Astrocyte of the cerebellum (primary cell): ENCODE measurements at regions not wholly inside any gene's neighbourhood (a gene's known extent, or its start where the extent isn't known, plus 50 kb on each side); places are given as distances from the start of the nearest gene placed in this dataset.

Experiments
- DNase-seq: peaks from one replicate; pipeline ENCODE4 v3.0.0-alpha.2; 2011; ENCODE audit warnings: low read depth
- H3K4me3 ChIP-seq: 2 replicates; pipeline ENCODE4 v1.5.1; 2011; ENCODE audit warnings: mild to moderate bottlenecking, low read depth, low read length, moderate library complexity
- CTCF ChIP-seq: IDR thresholded peaks from 2 replicates; pipeline ENCODE4 v1.5.1; 2012; ENCODE audit warnings: low read length, low read depth, moderate library complexity, mild to moderate bottlenecking; ENCODE audit errors: missing control alignments
- in situ Hi-C: cut with HindIII; loops from 2 replicates; pipeline ENCODE4 v1.10.0; 2017; ENCODE audit warnings: low sequenced_read_pairs

DNA sequence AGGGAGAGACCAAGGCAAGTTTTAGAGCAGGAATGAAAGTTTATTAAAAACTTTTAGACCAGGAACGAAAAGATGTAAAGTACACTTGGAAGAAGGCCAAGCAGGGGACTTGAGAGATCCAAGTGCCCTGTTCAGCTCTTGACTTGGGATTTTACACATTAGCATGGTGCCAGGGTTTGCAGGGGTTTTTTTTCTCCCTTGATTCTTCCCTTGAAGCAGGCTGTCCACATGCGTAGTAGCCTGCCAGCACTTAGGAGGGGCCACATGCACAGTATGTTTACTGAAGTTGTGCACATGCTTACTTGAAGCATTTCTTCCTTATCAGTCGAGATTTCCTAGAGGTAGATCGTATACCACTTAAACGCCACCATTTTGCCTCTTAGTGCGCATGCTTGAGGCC lies 277.5 kb upstream of the AGTR1 start:
- no peak for TF ChIP-seq CTCF
- in situ Hi-C loops = no loop called here
- H3K4me3 ChIP-seq = no peak overlapping the region
- no peak for DNase-seq

- no peak for TF ChIP-seq CTCF
- DNase-seq = no peak
- in situ Hi-C loops = no loop called here
- no peak overlapping the region for H3K4me3 ChIP-seq
Observed at GRCh38 chr3:148428862-148429605, 268.7 kb upstream of the AGTR1 start.

DNA sequence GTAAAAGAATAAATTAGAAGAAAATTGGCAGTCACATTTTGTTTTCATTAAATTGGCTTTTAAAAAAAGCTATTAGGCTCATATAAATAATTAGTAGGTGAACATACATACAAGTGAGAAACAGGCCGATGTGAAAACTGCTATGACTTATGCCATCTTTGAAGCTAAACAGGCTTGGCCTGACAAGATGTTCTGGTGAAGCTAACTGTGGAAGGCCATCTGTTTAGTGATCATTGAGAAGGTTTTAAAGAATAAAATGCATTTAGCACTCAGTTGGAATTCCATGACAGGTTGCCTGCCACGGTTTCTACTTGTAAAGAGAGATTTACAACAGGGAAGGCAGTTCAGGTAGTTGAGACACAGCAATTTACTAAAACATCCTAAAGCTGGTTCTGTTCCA lies 264.0 kb upstream of the AGTR1 start:
- in situ Hi-C loops = no loop called here
- no peak overlapping the region for H3K4me3 ChIP-seq
- TF ChIP-seq CTCF = no peak
- DNase-seq = no peak

GRCh38 chr3:148435534-148435933 lies 262.2 kb upstream of the AGTR1 start:
- DNase-seq = no peak
- no peak for TF ChIP-seq CTCF
- no peak overlapping the region for H3K4me3 ChIP-seq
- in situ Hi-C loops = no loop called here

DNA sequence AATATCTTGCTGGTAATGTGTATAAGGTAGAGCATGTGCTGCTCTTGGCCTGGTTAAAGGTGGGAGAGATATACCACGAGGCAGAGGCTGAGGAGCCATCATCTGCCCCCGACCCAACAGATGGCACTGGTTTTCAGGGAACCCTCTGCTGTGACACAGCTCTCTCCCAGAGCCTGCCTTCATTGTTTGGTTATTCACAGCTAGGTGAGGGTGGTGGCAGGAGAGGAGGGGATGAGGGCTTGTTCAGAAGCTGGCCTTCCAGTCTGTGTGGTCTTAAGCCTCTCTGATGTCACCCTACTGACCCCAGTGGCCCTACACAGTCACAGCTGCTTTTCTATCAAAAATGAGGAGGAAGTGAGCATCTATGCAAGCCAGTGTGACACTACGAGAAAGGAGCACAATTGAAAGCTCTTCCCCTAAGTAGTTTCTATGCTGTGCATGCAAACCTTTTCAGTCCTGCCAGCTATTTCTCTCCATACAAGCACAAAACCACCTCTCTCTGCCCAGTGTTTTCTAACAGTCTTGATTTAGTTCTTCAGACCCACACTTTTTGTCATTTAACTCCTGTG lies 258.4 kb upstream of the AGTR1 start:
- no peak for DNase-seq
- TF ChIP-seq CTCF = no peak
- H3K4me3 ChIP-seq = no peak overlapping the region
- in situ Hi-C loops = no loop called here

DNA sequence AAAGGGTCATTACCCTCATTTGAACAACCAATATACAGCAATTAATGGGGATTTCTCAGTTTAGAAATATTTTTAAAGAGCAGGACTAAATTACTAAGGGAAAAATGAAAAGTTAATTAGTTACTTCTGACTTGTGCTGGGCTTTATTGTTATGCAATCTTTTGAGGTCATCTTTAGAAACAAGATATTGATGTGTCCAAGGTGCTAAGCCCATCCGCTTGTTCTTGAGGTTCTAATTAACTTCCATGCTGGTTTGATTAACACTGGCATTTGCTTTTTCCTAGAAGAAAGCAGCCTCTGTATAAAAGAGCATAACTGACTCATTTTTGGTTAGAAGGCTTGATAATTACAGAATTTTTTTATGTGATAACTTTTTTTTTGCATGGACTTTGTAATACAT lies 256.5 kb upstream of the AGTR1 start:
- DNase-seq = no peak
- in situ Hi-C loops = no loop called here
- no peak overlapping the region for H3K4me3 ChIP-seq
- no peak for TF ChIP-seq CTCF
